PC-3 (cell line): ENCODE measurements at regions not wholly inside any gene's neighbourhood (a gene's known extent, or its start where the extent isn't known, plus 50 kb on each side); places are given as distances from the start of the nearest gene placed in this dataset.

ENCODE experiments used
- ATAC-seq: fragments of 200-7000 bp; cut with Tn5 transposase; 2 replicates; pipeline ENCODE4 v1.9.1; 2020; ENCODE audit warnings: mild to moderate bottlenecking, moderate library complexity
- BruUV-seq: library from RNA; stranded (reverse); fragments of 400-500 nt; replicated peaks from 2 replicates; lab custom pipeline; 2021; lab: Mats Ljungman, UMichigan
- CTCF ChIA-PET: fragments of 300-600 bp; sonication (Branson Sonifier 250); formaldehyde crosslinking; loops from one replicate; lab custom pipeline; 2022; ENCODE audit warnings: antibody characterized with exemption; lab: Charles Lee
- POLR2A ChIA-PET: fragments of 300-600 bp; sonication (Branson Sonifier 250); formaldehyde crosslinking; loops from one replicate; lab custom pipeline; 2022; ENCODE audit warnings: antibody characterized with exemption; ENCODE audit not compliant: unreplicated experiment; lab: Charles Lee
- DNase-seq: peaks from one replicate; pipeline ENCODE4 v3.0.0-alpha.2; 2015
- H2AFZ ChIP-seq: fragments of 300-600 bp; sonication (generic); 2 replicates; pipeline ENCODE4 v1.6.0; 2016; ENCODE audit warnings: antibody characterized with exemption, low read length
- H3F3A ChIP-seq: fragments of 300-600 bp; sonication (generic); one replicate; pipeline ENCODE4 v1.6.0; 2017; ENCODE audit warnings: antibody characterized with exemption, low read length, control low read depth, mild to moderate bottlenecking; ENCODE audit not compliant: unreplicated experiment
- H3K27ac ChIP-seq: fragments of 300-600 bp; sonication (generic); 2 replicates; pipeline ENCODE4 v1.5.1; 2016; ENCODE audit warnings: mild to moderate bottlenecking, low read length
- H3K27me3 ChIP-seq: fragments of 300-600 bp; sonication (generic); 2 replicates; pipeline ENCODE4 v1.6.1; 2016; ENCODE audit warnings: low read length, mixed read lengths
- H3K36me3 ChIP-seq: fragments of 300-600 bp; sonication (generic); 2 replicates; pipeline ENCODE4 v1.6.1; 2016; ENCODE audit warnings: low read depth, mixed run types, low read length, mixed read lengths
- H3K4me1 ChIP-seq: fragments of 300-600 bp; sonication (generic); 2 replicates; pipeline ENCODE4 v1.5.1; 2016; ENCODE audit warnings: low read length; ENCODE audit not compliant: insufficient read depth
- H3K4me2 ChIP-seq: fragments of 300-600 bp; sonication (generic); 2 replicates; pipeline ENCODE4 v1.6.0; 2016; ENCODE audit warnings: low read length
- H3K4me3 ChIP-seq: fragments of 300-600 bp; sonication (generic); 2 replicates; pipeline ENCODE4 v1.5.1; 2016; ENCODE audit warnings: mild to moderate bottlenecking, low read length, mixed read lengths
- H3K79me2 ChIP-seq: fragments of 300-600 bp; sonication (generic); 2 replicates; pipeline ENCODE4 v1.6.1; 2017; ENCODE audit warnings: low read length, mixed read lengths
- H3K9ac ChIP-seq: fragments of 300-600 bp; sonication (generic); 2 replicates; pipeline ENCODE4 v1.6.0; 2016; ENCODE audit warnings: mild to moderate bottlenecking, low read length
- H3K9me2 ChIP-seq: fragments of 300-600 bp; sonication (generic); replicated peaks from 2 replicates; pipeline ENCODE4 v1.6.1; 2016; ENCODE audit warnings: mixed run types, low read length, mixed read lengths
- H3K9me3 ChIP-seq: fragments of 300-600 bp; sonication (generic); 2 replicates; pipeline ENCODE4 v1.6.1; 2016; ENCODE audit warnings: low read length, mixed read lengths
- H4K20me1 ChIP-seq: fragments of 300-600 bp; sonication (generic); 2 replicates; pipeline ENCODE4 v1.6.1; 2016; ENCODE audit warnings: low read length, mixed read lengths
- CTCF ChIP-seq: fragments of 300-600 bp; sonication (generic); conservative IDR thresholded peaks from 2 replicates; pipeline ENCODE4 v1.5.1; 2017; ENCODE audit warnings: antibody characterized with exemption, low read depth, mild to moderate bottlenecking, low read length
- EZH2 ChIP-seq: fragments of 300-600 bp; sonication (generic); IDR thresholded peaks from one replicate; pipeline ENCODE4 v1.6.1; 2017; ENCODE audit warnings: antibody characterized with exemption, mild to moderate bottlenecking, low read length; ENCODE audit not compliant: unreplicated experiment
- EZH2phosphoT487 ChIP-seq: fragments of 300-600 bp; sonication (generic); IDR thresholded peaks from 2 replicates; pipeline ENCODE4 v1.6.1; 2018; ENCODE audit warnings: mild to moderate bottlenecking, antibody characterized with exemption, low read length, borderline replicate concordance
- intact Hi-C: fragments of 100-400 bp; cut with micrococcal nuclease; formaldehyde crosslinking; loops from 2 replicates; pipeline ENCODE4 v1.9.0; 2023

- H3K4me1 ChIP-seq: no peaks in the 10 kb centered on the region
- ChIA-PET POLR2A (no interaction called here), CTCF (no interaction called here)
- TF ChIP-seq CTCF: no peak
- TF ChIP-seq EZH2phosphoT487: no peak
- no peak for TF ChIP-seq EZH2
- no peak for DNase-seq
- H3K9me3 ChIP-seq: no peaks in the 10 kb centered on the region
- H3K9ac ChIP-seq: no peak overlapping the region
- H4K20me1 ChIP-seq: no peaks in the 10 kb centered on the region
- H3F3A ChIP-seq: no peaks in the 10 kb centered on the region
- intact Hi-C loops: no loop called here
- H3K79me2 ChIP-seq: no peaks in the 10 kb centered on the region
- H3K36me3 ChIP-seq: no peaks in the 10 kb centered on the region
- H3K9me2 ChIP-seq: no peaks in the 10 kb centered on the region
- ATAC-seq: no peak
- BruUV-seq: no TSS peak
- no peak overlapping the region for H3K27ac ChIP-seq
- no peak overlapping the region for H3K4me3 ChIP-seq
- H3K4me2 ChIP-seq: no peak overlapping the region
- no peak overlapping the region for H2AFZ ChIP-seq
- H3K27me3 ChIP-seq: no peaks in the 10 kb centered on the region
Measured at GRCh38 chr5:24118351-24118750, 526.4 kb downstream of the CDH10 start.

GRCh38 chr5:24135536-24135935 lies 509.2 kb downstream of the CDH10 start:
- no peaks in the 10 kb centered on the region for H3K9me2 ChIP-seq
- H3K4me3 ChIP-seq: no peak overlapping the region
- no peaks in the 10 kb centered on the region for H3F3A ChIP-seq
- no peak overlapping the region for H3K4me2 ChIP-seq
- no peaks in the 10 kb centered on the region for H3K4me1 ChIP-seq
- H3K79me2 ChIP-seq: no peaks in the 10 kb centered on the region
- H3K9ac ChIP-seq: no peak overlapping the region
- peak; percentile 14 for DNase-seq
- H2AFZ ChIP-seq: no peak overlapping the region
- H3K27ac ChIP-seq: no peak overlapping the region
- BruUV-seq: no TSS peak
- CTCF ChIA-PET: no interaction called here
- no peaks in the 10 kb centered on the region for H3K27me3 ChIP-seq
- H4K20me1 ChIP-seq: no peaks in the 10 kb centered on the region
- intact Hi-C loops: no loop called here
- H3K9me3 ChIP-seq: no peaks in the 10 kb centered on the region
- POLR2A ChIA-PET: no interaction called here
- no peak for TF ChIP-seq CTCF
- TF ChIP-seq EZH2: no peak
- no peak for TF ChIP-seq EZH2phosphoT487
- H3K36me3 ChIP-seq: no peaks in the 10 kb centered on the region
- ATAC-seq: no peak

- Histone ChIP-seq H3K9me3 (no peaks in the 10 kb centered on the region), H3K79me2 (no peaks in the 10 kb centered on the region), H3F3A (no peaks in the 10 kb centered on the region), H4K20me1 (no peaks in the 10 kb centered on the region), H3K4me1 (no peaks in the 10 kb centered on the region), H3K9me2 (no peaks in the 10 kb centered on the region), H3K9ac (no peak overlapping the region), H3K36me3 (no peaks in the 10 kb centered on the region), H3K27me3 (no peaks in the 10 kb centered on the region), H3K4me3 (no peak overlapping the region), H3K27ac (no peak overlapping the region), H3K4me2 (no peak overlapping the region), H2AFZ (no peak overlapping the region)
- ChIA-PET POLR2A (no interaction called here), CTCF (no interaction called here)
- DNase-seq (no peak), ATAC-seq (no peak)
- BruUV-seq: no TSS peak
- no peak for TF ChIP-seq CTCF
- no peak for TF ChIP-seq EZH2phosphoT487
- TF ChIP-seq EZH2: no peak
- intact Hi-C loops: no loop called here
Measured at GRCh38 chr5:24141046-24141445, 503.7 kb downstream of the CDH10 start.
